A549 (cell line): ENCODE measurements at regions not wholly inside any gene's neighbourhood (a gene's known extent, or its start where the extent isn't known, plus 50 kb on each side); places are given as distances from the start of the nearest gene placed in this dataset.

Experiments
- ATAC-seq, 2 experiments: fragments of 200-7000 bp in 1 of 2; fragments of >200 bp in 1 of 2; cut with Nextera tagmentation in 1 of 2; cut with Tn5 transposase in 1 of 2; 3 replicates each; pipeline versions ENCODE4 v1.8.0 to v1.9.1; 2018 to 2020; ENCODE audit warnings: mild to moderate bottlenecking in 1 of 2, moderate library complexity in 1 of 2
- CTCF ChIA-PET: fragments of 300-600 bp; sonication (Branson Sonifier 250); formaldehyde crosslinking; extraction: SDS; loops from one replicate; lab custom pipeline; 2021; ENCODE audit warnings: antibody characterized with exemption, inconsistent platforms; lab: Yijun Ruan, JAX
- POLR2A ChIA-PET: fragments of 350-600 bp; formaldehyde crosslinking; extraction: SDS; loops from one replicate; lab custom pipeline; 2021; ENCODE audit warnings: antibody characterized with exemption, inconsistent platforms; lab: Yijun Ruan, JAX
- DNase-seq, 2 experiments: peaks; one replicate each; pipeline versions ENCODE4 v3.0.0 to v3.0.0-alpha.2; 2011 to 2016; ENCODE audit warnings: low read depth in 1 of 2, low spot score in 1 of 2
- FAIRE-seq: peaks from 2 replicates; lab custom pipeline; 2011; peaks lifted over from hg19 to GRCh38; lab: Jason Lieb, UNC
- H3K27ac ChIP-seq, 2 experiments: fragments of >200 bp; sonication (Bioruptor Twin); formaldehyde crosslinking; 3 replicates each; pipeline ENCODE4 v1.5.1; 2016 to 2017
- H3K4me1 ChIP-seq: fragments of >200 bp; sonication (Bioruptor Twin); formaldehyde crosslinking; 3 replicates; pipeline ENCODE4 v1.6.1; 2016
- H3K4me2 ChIP-seq: fragments of >200 bp; sonication (Bioruptor Twin); formaldehyde crosslinking; 3 replicates; pipeline ENCODE4 v1.6.1; 2016
- H3K4me3 ChIP-seq: fragments of >200 bp; sonication (Bioruptor Twin); formaldehyde crosslinking; 3 replicates; pipeline ENCODE4 v1.5.1; 2016
- H3K9me3 ChIP-seq: fragments of >200 bp; sonication (Bioruptor Twin); formaldehyde crosslinking; 3 replicates; pipeline ENCODE4 v1.6.1; 2016
- CBX2 ChIP-seq: fragments of 200-600 bp; sonication (generic); IDR thresholded peaks from 2 replicates; pipeline ENCODE4 v1.6.1; 2016; ENCODE audit warnings: low read depth, mild to moderate bottlenecking, borderline replicate concordance
- CTCF ChIP-seq: fragments of >200 bp; sonication (Bioruptor Twin); formaldehyde crosslinking; IDR thresholded peaks from 3 replicates; pipeline ENCODE4 v1.5.1; 2016
- EHMT2 ChIP-seq: fragments of 200-600 bp; sonication (generic); IDR thresholded peaks from 2 replicates; pipeline ENCODE4 v1.6.1; 2016; ENCODE audit warnings: antibody characterized with exemption, low read depth, mild to moderate bottlenecking, moderate library complexity
- EP300 ChIP-seq, 2 experiments: fragments of >200 bp; sonication (Bioruptor Twin); formaldehyde crosslinking; IDR thresholded peaks; 2 replicates in 1 of 2; 3 replicates in 1 of 2; pipeline ENCODE4 v1.6.1; 2016 to 2017
- ESRRA ChIP-seq: fragments of 150-350 bp; IDR thresholded peaks from 2 replicates; pipeline ENCODE4 v1.6.1; 2014; ENCODE audit warnings: mild to moderate bottlenecking, low read length, borderline replicate concordance
- MAFK ChIP-seq: fragments of 450-650 bp; IDR thresholded peaks from 2 replicates; pipeline ENCODE4 v1.6.1; 2014; ENCODE audit not compliant: partially characterized antibody
- PHF8 ChIP-seq: fragments of 200-600 bp; sonication (generic); IDR thresholded peaks from 2 replicates; pipeline ENCODE4 v1.6.1; 2016; ENCODE audit warnings: low read depth, mild to moderate bottlenecking, antibody characterized with exemption, moderate library complexity, borderline replicate concordance
- POLR2AphosphoS2 ChIP-seq: conservative IDR thresholded peaks from 2 replicates; pipeline ENCODE4 v1.6.1; 2012; ENCODE audit warnings: low read length, improper control_type of control experiment, inconsistent platforms
- RARB ChIP-seq: fragments of 250-450 bp; sonication (Bioruptor Pico); IDR thresholded peaks from 2 replicates; pipeline ENCODE4 v1.8.0; 2021; ENCODE audit warnings: mild to moderate bottlenecking, moderate library complexity
- REST ChIP-seq: fragments of 200-600 bp; sonication (generic); IDR thresholded peaks from 2 replicates; pipeline ENCODE4 v1.6.1; 2016; ENCODE audit warnings: antibody characterized with exemption, mild to moderate bottlenecking, moderate library complexity
- SMC3 ChIP-seq: fragments of >200 bp; sonication (Bioruptor Twin); formaldehyde crosslinking; IDR thresholded peaks from 3 replicates; pipeline ENCODE4 v1.6.1; 2018; ENCODE audit warnings: inconsistent platforms
- SREBF2 ChIP-seq: fragments of 450-650 bp; IDR thresholded peaks from 2 replicates; pipeline ENCODE4 v1.6.1; 2014; ENCODE audit warnings: mild to moderate bottlenecking, moderate library complexity
- TFCP2L1 ChIP-seq: fragments of 250-450 bp; sonication (Bioruptor Pico); IDR thresholded peaks from 2 replicates; pipeline ENCODE4 v1.5.0; 2021; ENCODE audit warnings: mild to moderate bottlenecking
- WGBS: methylation state at CpG from one replicate; pipeline ENCODE4 v1.1.6; 2017; ENCODE audit errors: missing lambda C conversion rate; 5-methylcytosine and 5-hydroxymethylcytosine counted together
- TF ChIP-seq, protein P1 (sequence below): fragments of 150-350 bp; IDR thresholded peaks from 2 replicates; pipeline ENCODE4 v1.6.1; 2014; ENCODE audit warnings: low read depth, mild to moderate bottlenecking, low read length
- TF ChIP-seq, protein P2 (sequence below): fragments of >200 bp; sonication (Bioruptor Twin); formaldehyde crosslinking; IDR thresholded peaks from 2 replicates; pipeline ENCODE4 v1.6.1; 2016

- no peak for ATAC-seq
- Histone ChIP-seq H3K9me3 (no peaks in the 10 kb centered on the region), H3K4me1 (peaks cover 7% of the 10 kb centered on the region; the same call in 1 of the 3 replicates), H3K4me2 (no peak overlapping the region), H3K27ac (no peak overlapping the region), H3K4me3 (no peak overlapping the region)
- ChIA-PET POLR2A (no interaction called here), CTCF (interaction anchor here (1.7 kb wide), 1 partner anchor 273 kb away, joined by 4 read pairs; no protein-coding TSS in a partner anchor)
- TF ChIP-seq EP300 (IDR thresholded peaks at IDR 0.05): no peak
- no peak for TF ChIP-seq CTCF
- no peak for TF ChIP-seq ESRRA
- no peak for TF ChIP-seq SMC3
- 67% methylated on average over 12 of the region's 12 CpGs for WGBS
- no peak for DNase-seq
- no peak for FAIRE-seq
Observed at GRCh38 chr10:35909121-35909720, 267.1 kb upstream of the FZD8 start.

GRCh38 chr10:35908451-35908850 lies 266.4 kb upstream of the FZD8 start:
- ChIA-PET CTCF (no interaction called here), POLR2A (no interaction called here)
- FAIRE-seq (no peak), ATAC-seq (no peak), DNase-seq (no peak)
- 63% methylated on average over 2 of the region's 2 CpGs for WGBS
- no peak overlapping the region for H3K4me3 ChIP-seq
- H3K4me1 ChIP-seq: peaks cover 7% of the 10 kb centered on the region; the same call in 1 of the 3 replicates
- TF ChIP-seq, protein P1, sequence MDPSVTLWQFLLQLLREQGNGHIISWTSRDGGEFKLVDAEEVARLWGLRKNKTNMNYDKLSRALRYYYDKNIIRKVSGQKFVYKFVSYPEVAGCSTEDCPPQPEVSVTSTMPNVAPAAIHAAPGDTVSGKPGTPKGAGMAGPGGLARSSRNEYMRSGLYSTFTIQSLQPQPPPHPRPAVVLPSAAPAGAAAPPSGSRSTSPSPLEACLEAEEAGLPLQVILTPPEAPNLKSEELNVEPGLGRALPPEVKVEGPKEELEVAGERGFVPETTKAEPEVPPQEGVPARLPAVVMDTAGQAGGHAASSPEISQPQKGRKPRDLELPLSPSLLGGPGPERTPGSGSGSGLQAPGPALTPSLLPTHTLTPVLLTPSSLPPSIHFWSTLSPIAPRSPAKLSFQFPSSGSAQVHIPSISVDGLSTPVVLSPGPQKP: no peak
- TF ChIP-seq SREBF2 (no peak), MAFK (no peak), CTCF (no peak), CBX2 (no peak), EHMT2 (no peak), EP300 (IDR thresholded peaks at IDR 0.05) (no peak), POLR2AphosphoS2 (no peak), PHF8 (no peak), TFCP2L1 (no peak), RARB (CRISPR knock-in tag) (no peak), ESRRA (no peak), REST (no peak)
- TF ChIP-seq, protein P2, sequence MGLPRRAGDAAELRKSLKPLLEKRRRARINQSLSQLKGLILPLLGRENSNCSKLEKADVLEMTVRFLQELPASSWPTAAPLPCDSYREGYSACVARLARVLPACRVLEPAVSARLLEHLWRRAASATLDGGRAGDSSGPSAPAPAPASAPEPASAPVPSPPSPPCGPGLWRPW: no peak
- H3K9me3 ChIP-seq: no peaks in the 10 kb centered on the region
- no peak overlapping the region for H3K4me2 ChIP-seq
- H3K27ac ChIP-seq: no peak overlapping the region
